GM21737 (cell line): ENCODE measurements at regions not wholly inside any gene's neighbourhood (a gene's known extent, or its start where the extent isn't known, plus 50 kb on each side); places are given as distances from the start of the nearest gene placed in this dataset.

Source experiments
- ATAC-seq: cut with Tn5 transposase; IDR thresholded peaks from one replicate; pipeline ENCODE4 v1.9.1; 2021; ENCODE audit warnings: mild to moderate bottlenecking, moderate library complexity; ENCODE audit not compliant: unreplicated experiment

GRCh38 chr11:81899156-81899555 is 834.5 kb downstream of the FAM181B start:
- no peak for ATAC-seq

- ATAC-seq, result no peak
These were observed 836.0 kb downstream of the FAM181B start for GRCh38 chr11:81897639-81898038.

DNA sequence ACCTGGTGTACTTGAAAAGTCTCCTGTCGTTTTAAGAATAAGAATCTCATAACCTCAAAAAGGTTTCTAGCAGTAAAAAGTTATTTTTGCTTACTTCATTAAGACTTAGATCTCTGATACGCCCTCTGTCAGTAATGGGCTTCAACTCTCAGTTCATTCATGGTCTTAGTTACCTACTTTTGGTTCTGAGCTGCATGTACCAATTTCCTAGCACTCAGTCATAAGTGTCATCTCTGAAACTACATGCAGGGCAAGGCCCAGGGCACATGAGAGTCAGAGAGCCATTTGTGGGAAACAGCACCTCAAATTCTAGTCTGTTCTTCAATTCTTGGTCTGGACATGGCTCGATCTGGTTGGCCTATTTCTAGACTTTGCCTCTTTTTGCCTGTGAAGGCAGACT is 838.4 kb downstream of the FAM181B start:
- no peak for ATAC-seq

- ATAC-seq, result no peak
These were observed 840.7 kb downstream of the FAM181B start for GRCh38 chr11:81892770-81893635.

DNA sequence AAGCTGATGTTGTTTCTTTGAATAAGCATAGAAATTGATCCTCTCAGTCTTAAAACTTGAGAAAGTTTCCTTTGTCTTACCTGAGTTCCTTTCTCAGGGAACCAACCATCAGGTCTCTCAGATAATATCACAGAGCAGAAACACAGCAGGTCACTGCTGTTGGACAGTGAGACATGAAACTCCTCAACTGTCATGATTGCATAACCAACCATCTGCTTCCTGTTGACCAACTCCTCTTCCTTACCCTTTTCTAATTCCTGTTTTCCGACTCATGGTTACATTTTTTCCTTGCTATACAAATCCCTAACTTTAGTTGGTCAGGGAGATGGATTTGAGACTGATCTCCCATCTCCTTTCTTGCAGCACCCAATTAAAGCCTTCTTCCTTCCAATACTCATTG is 845.3 kb downstream of the FAM181B start:
- ATAC-seq, result no peak

GRCh38 chr11:81887671-81888070 is 846.0 kb downstream of the FAM181B start:
- ATAC-seq, result no peak

- ATAC-seq, result no peak
These were observed 847.1 kb downstream of the FAM181B start for GRCh38 chr11:81886406-81887075.

GRCh38 chr11:81874635-81875034 is 859.0 kb downstream of the FAM181B start:
- peak; percentile 36 for ATAC-seq

GRCh38 chr11:81870815-81871214 is 862.8 kb downstream of the FAM181B start:
- no peak for ATAC-seq

GRCh38 chr11:81870066-81870412 is 863.6 kb downstream of the FAM181B start:
- ATAC-seq, result peak; percentile 56

DNA sequence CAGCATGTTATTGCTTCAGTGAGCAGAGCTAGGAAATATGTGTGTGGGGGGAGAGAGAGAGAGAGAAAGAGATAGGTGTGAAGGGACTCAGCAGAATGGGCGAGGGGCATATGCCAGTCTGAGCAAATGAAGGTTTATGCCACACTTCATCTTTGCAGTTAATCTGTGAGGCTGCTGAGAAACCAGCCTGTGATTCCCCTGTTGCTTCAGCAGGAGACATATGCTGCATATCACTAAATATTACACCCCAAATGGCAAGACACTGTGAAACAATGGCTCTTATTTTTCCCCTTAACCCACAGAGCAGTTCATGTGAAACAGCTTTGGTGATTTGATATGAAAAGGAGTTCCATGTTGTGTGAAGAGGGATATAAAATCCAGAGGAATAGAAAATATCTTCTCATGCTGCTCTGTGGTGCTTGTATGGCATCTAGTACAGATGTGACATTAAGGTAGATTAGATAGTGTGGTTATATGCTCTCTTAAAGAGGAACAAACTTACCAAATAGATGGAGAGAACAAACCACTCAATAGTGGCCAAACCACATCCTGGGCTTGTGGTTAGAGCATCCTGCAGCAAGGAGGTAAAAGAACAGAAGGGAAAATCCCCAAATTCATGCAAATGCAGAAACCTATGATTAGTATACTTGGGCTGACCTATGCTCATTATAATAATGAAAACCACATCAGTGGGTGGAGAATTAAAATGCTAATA is 864.2 kb downstream of the FAM181B start:
- peak; percentile 92 for ATAC-seq

DNA sequence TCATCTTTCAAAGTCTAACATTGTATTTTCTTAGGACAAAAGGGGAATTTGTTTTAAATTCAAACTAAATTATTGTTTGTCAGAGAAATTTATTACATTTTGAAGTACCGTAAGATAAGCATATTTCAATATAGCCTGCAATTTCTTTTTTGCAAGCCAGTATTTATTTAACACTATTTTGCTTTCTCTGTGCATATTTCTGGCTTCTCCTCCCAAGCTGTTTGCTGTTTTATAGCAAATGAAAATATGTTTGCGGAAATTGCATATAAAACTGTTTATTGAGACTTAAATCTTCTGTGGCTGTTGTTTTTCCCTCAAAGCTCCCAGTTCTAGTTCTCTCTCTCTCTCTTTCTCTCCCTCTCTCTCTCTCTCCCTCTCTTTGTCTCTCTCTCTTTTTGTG is 866.8 kb downstream of the FAM181B start:
- ATAC-seq, result no peak

GRCh38 chr11:81857386-81857785 is 876.3 kb downstream of the FAM181B start:
- no peak for ATAC-seq

GRCh38 chr11:81853791-81854190 is 879.9 kb downstream of the FAM181B start:
- ATAC-seq, result no peak

DNA sequence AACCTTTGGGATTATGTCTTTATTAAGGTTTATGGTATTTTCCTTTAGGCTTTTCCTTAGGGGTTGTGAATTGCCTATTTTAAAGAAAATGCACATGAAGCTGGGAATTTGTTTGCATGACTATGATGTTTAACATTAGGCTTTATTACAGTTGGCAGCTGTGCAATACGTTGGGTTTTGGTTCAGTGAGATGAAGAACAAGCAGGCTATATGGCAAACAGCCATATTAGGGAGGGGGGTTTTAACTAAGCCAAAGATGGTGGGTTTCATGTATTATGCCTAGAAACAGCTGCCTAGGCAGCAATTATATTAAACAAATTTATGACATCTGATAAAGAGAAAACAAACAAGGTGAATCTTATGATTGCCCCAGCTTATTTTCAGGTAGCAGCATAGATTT is 880.8 kb downstream of the FAM181B start:
- no peak for ATAC-seq

GRCh38 chr11:81840380-81840779 is 893.3 kb downstream of the FAM181B start:
- no peak for ATAC-seq

- no peak for ATAC-seq
These were observed 893.7 kb downstream of the FAM181B start for GRCh38 chr11:81839976-81840375.

- ATAC-seq, result no peak
These were observed 894.6 kb downstream of the FAM181B start for GRCh38 chr11:81839016-81839415.

DNA sequence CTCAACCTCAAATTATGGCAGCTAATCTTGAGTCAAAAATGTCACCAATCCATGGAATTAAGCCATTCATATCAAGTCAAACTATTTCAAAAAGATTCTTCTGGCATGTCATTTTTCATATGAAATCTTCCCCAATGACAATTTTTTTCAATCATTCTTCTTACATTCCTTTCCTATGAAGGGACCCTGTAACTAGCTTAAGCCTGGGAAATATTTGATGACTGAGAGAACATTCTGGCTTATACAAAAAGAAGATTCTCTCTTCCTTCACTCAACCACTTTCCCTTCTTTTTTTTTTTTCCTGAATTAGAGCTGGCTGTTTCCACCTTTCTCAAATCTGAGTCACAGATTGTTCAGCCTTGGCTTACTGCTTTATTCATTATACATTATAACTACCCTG is 903.7 kb downstream of the FAM181B start:
- no peak for ATAC-seq

DNA sequence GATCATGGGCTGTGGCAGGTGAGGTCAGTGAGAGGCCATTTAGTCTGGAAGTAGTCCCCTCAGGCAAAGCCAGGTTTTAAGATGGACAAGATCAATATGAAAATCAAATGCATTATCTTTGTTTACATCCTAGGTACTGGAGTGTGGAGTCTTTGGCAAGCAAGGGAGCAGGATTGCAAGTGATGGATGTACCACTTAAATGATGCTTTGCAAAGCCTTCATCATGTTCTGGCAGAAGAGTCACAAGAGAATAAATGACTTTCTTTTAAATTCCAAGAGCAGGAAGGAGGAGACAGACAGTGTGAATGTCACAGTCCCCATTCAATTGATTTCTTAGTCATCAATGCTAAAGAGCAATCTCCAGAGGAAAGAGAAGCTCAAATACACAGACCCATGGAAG is 908.3 kb downstream of the FAM181B start:
- ATAC-seq, result no peak

DNA sequence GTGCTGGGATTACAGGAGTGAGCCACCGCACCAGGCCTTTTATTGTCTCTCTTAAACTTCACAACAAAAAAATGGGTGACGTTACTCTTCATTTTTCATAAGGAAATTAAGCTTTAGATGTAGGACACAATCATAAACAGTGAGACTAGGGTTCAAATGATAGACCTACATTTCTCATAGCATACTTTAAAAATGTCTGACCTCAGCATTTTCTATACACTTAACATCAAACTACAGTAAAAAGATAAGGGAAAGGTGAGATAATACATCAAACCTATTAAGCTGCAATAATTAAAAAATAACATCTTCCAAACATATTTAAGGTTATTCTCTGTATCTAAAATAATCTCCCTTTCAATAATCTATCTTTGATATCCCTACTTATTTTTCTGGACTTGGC is 914.2 kb downstream of the FAM181B start:
- no peak for ATAC-seq

GRCh38 chr11:81804858-81805257 is 928.8 kb downstream of the FAM181B start:
- ATAC-seq, result no peak
